Heart left ventricle (tissue), 16 donors: ENCODE measurements at regions not wholly inside any gene's neighbourhood (a gene's known extent, or its start where the extent isn't known, plus 50 kb on each side); places are given as distances from the start of the nearest gene placed in this dataset.
"Not testable (repeated sequence)": the region's sequence is repeated elsewhere in the genome, so short reads cannot be mapped to it uniquely, and the experiment has no call there.

Experiments used
- ATAC-seq, 4 donors: fragments of 200-7000 bp; cut with Tn5 transposase; one replicate each; pipeline ENCODE4 v1.9.1; 2020 to 2022; ENCODE audit warnings: moderate library complexity in 4 of 4, mild to moderate bottlenecking in 3 of 4, moderate number of reproducible peaks in 1 of 4
- DNase-seq, 5 donors: peaks; one replicate each; pipeline ENCODE4 v3.0.0-alpha.2; 2020
- H3K27ac ChIP-seq, 12 donors: fragments of 200-600 bp; sonication (generic) in 4 of 12; one replicate each; pipeline versions ENCODE4 v1.5.0 to v1.8.0; 2016 to 2022; ENCODE audit warnings: mild to moderate bottlenecking in 2 of 12
- H3K27me3 ChIP-seq, 9 donors: fragments of 200-600 bp; sonication (generic) in 2 of 9; one replicate each; pipeline versions ENCODE4 v1.5.1 to v1.8.0; 2016 to 2022; ENCODE audit warnings: mild to moderate bottlenecking in 3 of 9
- H3K36me3 ChIP-seq, 9 donors: fragments of 200-600 bp; sonication (generic) in 2 of 9; one replicate each; pipeline versions ENCODE4 v1.5.0 to v1.8.0; 2018 to 2022; ENCODE audit warnings: mild to moderate bottlenecking in 2 of 9
- H3K4me1 ChIP-seq, 12 donors: fragments of 200-600 bp; sonication (generic) in 4 of 12; one replicate each; pipeline versions ENCODE4 v1.5.0 to v1.8.0; 2016 to 2022; ENCODE audit warnings: mild to moderate bottlenecking in 3 of 12
- H3K4me3 ChIP-seq, 12 donors: fragments of 200-600 bp; sonication (generic) in 4 of 12; one replicate each; pipeline versions ENCODE4 v1.5.0 to v1.8.0; 2017 to 2022; ENCODE audit warnings: mild to moderate bottlenecking in 9 of 12, moderate library complexity in 4 of 12
- H3K9me3 ChIP-seq, 12 donors: fragments of 200-600 bp; sonication (generic) in 4 of 12; one replicate each; pipeline versions ENCODE4 v1.5.0 to v1.8.0; 2016 to 2022; ENCODE audit warnings: mild to moderate bottlenecking in 1 of 12
- POLR2A ChIP-seq, 2 donors: fragments of 450-650 bp; IDR thresholded peaks; one replicate each; pipeline ENCODE4 v1.6.1; 2017; ENCODE audit warnings: antibody characterized with exemption in 2 of 2, mild to moderate bottlenecking in 2 of 2, moderate library complexity in 2 of 2
- WGBS, 4 donors: extraction: QIAGEN DNeasy Blood & Tissue Kit in 2 of 4; methylation state at CpG; one replicate each; pipeline versions ENCODE4 v1.1.5 to v1.1.7; 2013 to 2018; 5-methylcytosine and 5-hydroxymethylcytosine counted together
- intact Hi-C, 10 donors: fragments of 100-400 bp; cut with DNase I; formaldehyde crosslinking; loops; one replicate each; pipeline versions ENCODE4 v1.11.1 to v1.14.2; 2022
- TF ChIP-seq, protein P1 (sequence below), 12 donors: fragments of 200-600 bp; sonication (generic) in 4 of 12; IDR thresholded peaks; one replicate each; pipeline versions ENCODE4 v1.5.0 to v1.8.0; 2018 to 2022; ENCODE audit warnings: antibody characterized with exemption in 12 of 12, mild to moderate bottlenecking in 5 of 12
- donor health status: ischemic (EF 13 %, LVEDD 7.1; RV severe dilation, severe dysfunction).
- donor health status: healthy with polysubstance abuse.
- donor health status: DM: no; HTN: yes; CAD: no.
- donor health status: DM: no; HTN: no; CAD: no.
- donor health status: ischemic (EF 25% LVEDD 6.9; RV normal size, moderate dysfunction).
- donor health status: ischemic (EF 25% LVEDD 5.7; RV mildly dilated, moderate dysfunction).
- donor health status: healthy.
- donor health status: DM: yes; HTN: yes; CAD: no.
- donor health status: ischemic (EF 35%, LVEDD 5.7; RV mildly dilated, moderate dysfunction).
- donor health status: nonischemic (EF 11% LVEDD 7.7; RV severe dilation, severe dysfunction).
- donor health status: DM: yes; HTN: yes; CAD: no.
- donor health status: PGD.
- donor health status: ischemic (EF 29% LVEDD 5.4; RV normal size, mild dysfunction).
- donor health status: nonischemic (EF 23%, LVEDD 6.1; RV moderate dilation, normal function).

DNA sequence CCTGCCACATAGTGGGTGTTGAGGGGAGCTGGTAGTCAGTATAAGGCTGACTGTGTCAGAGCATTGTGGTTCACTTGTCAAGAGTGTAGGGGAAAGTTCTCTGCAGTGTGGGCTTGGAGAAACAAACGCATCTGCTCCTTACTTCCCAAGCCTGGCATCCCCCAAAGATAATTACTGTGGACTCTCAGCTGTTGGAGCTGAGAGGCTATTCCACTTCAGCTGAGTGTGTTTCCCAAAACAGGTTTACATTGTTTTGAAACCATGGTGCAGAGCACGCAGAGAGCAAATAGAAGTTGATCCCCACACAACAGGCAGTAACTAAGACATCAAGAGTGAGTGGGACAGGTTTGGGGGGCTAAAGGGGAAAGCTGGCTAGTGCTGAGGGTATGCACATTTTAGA, 181.0 kb upstream of the EOLA2 start:
- ATAC-seq (peak in 1 of 4 donors; percentile 34), DNase-seq (no peak)
- H3K4me3 ChIP-seq, result no peak overlapping the region
- intact Hi-C loops, result no loop called here
- H3K27me3 ChIP-seq, result peaks cover 0 to 7% (median 0%) of the 10 kb centered on the region in 9 donors
- no peak overlapping the region for H3K27ac ChIP-seq
- TF ChIP-seq, protein P1, sequence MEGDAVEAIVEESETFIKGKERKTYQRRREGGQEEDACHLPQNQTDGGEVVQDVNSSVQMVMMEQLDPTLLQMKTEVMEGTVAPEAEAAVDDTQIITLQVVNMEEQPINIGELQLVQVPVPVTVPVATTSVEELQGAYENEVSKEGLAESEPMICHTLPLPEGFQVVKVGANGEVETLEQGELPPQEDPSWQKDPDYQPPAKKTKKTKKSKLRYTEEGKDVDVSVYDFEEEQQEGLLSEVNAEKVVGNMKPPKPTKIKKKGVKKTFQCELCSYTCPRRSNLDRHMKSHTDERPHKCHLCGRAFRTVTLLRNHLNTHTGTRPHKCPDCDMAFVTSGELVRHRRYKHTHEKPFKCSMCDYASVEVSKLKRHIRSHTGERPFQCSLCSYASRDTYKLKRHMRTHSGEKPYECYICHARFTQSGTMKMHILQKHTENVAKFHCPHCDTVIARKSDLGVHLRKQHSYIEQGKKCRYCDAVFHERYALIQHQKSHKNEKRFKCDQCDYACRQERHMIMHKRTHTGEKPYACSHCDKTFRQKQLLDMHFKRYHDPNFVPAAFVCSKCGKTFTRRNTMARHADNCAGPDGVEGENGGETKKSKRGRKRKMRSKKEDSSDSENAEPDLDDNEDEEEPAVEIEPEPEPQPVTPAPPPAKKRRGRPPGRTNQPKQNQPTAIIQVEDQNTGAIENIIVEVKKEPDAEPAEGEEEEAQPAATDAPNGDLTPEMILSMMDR (IDR thresholded peaks at IDR 0.05), result no peak
- no peak for TF ChIP-seq POLR2A (IDR thresholded peaks at IDR 0.05)
- WGBS, 4 donors, result 49 to 77% (median 60%) methylated on average over 2 of the region's 2 CpGs
- no peaks in the 10 kb centered on the region for H3K9me3 ChIP-seq
- H3K36me3 ChIP-seq, result no peaks in the 10 kb centered on the region
- peaks cover 0 to 8% (median 0%) of the 10 kb centered on the region in 12 donors for H3K4me1 ChIP-seq

DNA sequence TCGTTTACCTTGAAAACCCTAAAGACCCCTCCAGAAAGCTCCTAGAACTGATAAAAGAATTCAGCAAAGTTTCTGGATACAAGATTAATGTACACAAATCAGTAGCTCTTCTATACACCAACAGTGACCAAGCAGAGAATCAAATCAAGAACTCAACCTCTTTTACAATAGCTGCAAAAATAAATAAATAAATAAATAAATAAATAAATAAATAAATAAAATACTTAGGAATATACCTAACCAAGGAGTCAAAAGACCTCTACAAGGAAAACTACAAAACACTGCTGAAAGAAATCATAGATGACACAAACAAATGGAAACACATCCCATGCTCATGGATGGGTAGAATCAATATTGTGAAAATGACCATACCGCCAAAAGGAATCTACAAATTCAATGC, 186.8 kb upstream of the EOLA2 start:
- intact Hi-C loops, result not testable (repeated sequence)

DNA sequence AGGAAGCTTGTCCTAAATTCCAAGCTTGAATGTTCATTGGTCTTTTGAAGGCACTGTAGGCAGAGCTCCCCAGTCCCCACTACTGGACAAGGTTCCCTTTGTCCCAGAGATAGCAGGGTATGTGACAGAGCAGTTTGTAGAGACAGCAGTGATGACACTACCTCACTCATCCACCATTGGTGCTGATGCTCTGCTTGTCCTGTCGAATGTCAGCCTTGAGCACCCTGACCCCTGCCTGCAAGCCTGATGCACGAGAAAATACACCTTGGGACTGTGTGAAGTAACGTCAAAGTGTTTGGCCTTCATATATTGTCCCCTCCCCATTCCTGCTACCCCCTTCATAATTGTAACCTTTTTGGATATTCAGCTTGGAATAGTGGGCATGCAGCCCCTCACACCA, 188.9 kb upstream of the EOLA2 start:
- TF ChIP-seq, protein P1 (IDR thresholded peaks at IDR 0.05), result no peak
- no peak for TF ChIP-seq POLR2A (IDR thresholded peaks at IDR 0.05)

More for the DNA sequence above, 186.8 kb upstream of the EOLA2 start:
- H3K4me1 ChIP-seq, H3K4me3 ChIP-seq, H3K36me3 ChIP-seq, DNase-seq, H3K27me3 ChIP-seq, H3K9me3 ChIP-seq, ATAC-seq, H3K27ac ChIP-seq: not testable (repeated sequence)
- WGBS, 4 donors, result 82 to 87% (median 85%) methylated on average over 2 of the region's 2 CpGs

DNA sequence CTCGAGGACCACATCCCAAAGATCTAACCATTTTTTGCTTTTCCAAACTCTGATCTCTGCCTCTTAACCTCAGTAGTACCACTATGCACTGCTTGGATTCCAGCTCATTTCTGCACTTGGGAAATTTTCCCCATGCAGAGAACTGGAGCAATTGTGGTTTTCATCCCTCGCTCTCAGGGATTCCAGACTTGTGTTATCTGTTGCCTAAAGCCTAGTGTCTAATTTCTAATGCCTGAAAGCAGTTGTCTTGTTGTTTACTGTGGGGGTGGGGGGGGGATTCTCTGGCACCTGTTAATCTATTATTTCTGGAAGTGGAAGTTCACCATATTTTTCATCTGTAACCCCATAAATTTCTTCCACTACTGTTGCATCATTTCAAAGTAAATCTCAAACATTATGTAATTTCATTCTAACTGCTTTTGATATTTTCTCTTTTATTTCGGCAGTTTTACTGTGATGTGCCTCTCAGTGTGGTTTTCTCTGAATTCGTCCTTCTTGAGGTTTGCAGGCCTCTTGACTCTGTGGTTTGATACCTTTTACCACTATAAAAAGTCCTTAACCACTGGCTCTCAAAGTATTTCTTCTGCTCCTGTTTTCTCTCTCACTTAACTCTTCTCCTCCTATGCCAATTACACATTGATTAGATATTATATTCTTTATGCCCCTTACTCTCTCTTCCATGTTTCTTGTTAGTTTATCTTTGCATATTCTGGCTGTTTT, 205.6 kb upstream of the EOLA2 start:
- no peak for DNase-seq
- no peak for ATAC-seq
- Histone ChIP-seq H3K36me3 (no peaks in the 10 kb centered on the region), H3K4me1 (peaks cover 0 to 4% (median 0%) of the 10 kb centered on the region in 12 donors), H3K9me3 (peaks cover 0 to 17% (median 3%) of the 10 kb centered on the region in 12 donors), H3K4me3 (no peak overlapping the region), H3K27me3 (no peaks in the 10 kb centered on the region), H3K27ac (no peak overlapping the region)
- WGBS, 4 donors, result 64 to 91% (median 79%) methylated on average over 4 of the region's 4 CpGs
- intact Hi-C loops, result no loop called here
- TF ChIP-seq, protein P1 (IDR thresholded peaks at IDR 0.05), result no peak
- no peak for TF ChIP-seq POLR2A (IDR thresholded peaks at IDR 0.05)

More for the DNA sequence above, 188.9 kb upstream of the EOLA2 start:
- no peak overlapping the region for H3K27ac ChIP-seq
- no peaks in the 10 kb centered on the region for H3K9me3 ChIP-seq
- DNase-seq (no peak), ATAC-seq (no peak)
- H3K4me3 ChIP-seq, result no peak overlapping the region
- H3K4me1 ChIP-seq, result no peaks in the 10 kb centered on the region
- intact Hi-C loops, result no loop called here
- WGBS, 4 donors, result 68 to 88% (median 82%) methylated on average over 3 of the region's 3 CpGs
- peaks cover 0 to 3% (median 0%) of the 10 kb centered on the region in 9 donors for H3K27me3 ChIP-seq
- H3K36me3 ChIP-seq, result no peaks in the 10 kb centered on the region
